Activated CD4-positive, alpha-beta T cell treated with anti-CD3 and anti-CD28 coated beads, Interleukin-2, amount 10 ng/mL, durations not matched to agents 24 days and 14 days (primary cell): ENCODE measurements at regions not wholly inside any gene's neighbourhood (a gene's known extent, or its start where the extent isn't known, plus 50 kb on each side); places are given as distances from the start of the nearest gene placed in this dataset.

Experiments
- DNase-seq: peaks from one replicate; pipeline ENCODE4 v3.0.0; 2022
- H3K27ac Mint-ChIP-seq: one replicate; pipeline ENCODE4 v1.8.0; 2022; ENCODE audit warnings: mild to moderate bottlenecking, mixed read lengths
- H3K27me3 Mint-ChIP-seq: one replicate; pipeline ENCODE4 v1.8.0; 2022; ENCODE audit warnings: mixed read lengths
- H3K36me3 Mint-ChIP-seq: one replicate; pipeline ENCODE4 v1.8.0; 2022; ENCODE audit warnings: low read depth, mild to moderate bottlenecking, mixed read lengths
- H3K4me1 Mint-ChIP-seq: one replicate; pipeline ENCODE4 v1.8.0; 2021; ENCODE audit warnings: mixed read lengths
- H3K4me3 Mint-ChIP-seq: one replicate; pipeline ENCODE4 v1.8.0; 2022; ENCODE audit warnings: mild to moderate bottlenecking, moderate library complexity, mixed read lengths
- H3K9me3 Mint-ChIP-seq: one replicate; pipeline ENCODE4 v1.8.0; 2021; ENCODE audit warnings: mixed read lengths
- intact Hi-C: fragments of 100-400 bp; cut with micrococcal nuclease; formaldehyde crosslinking; loops from one replicate; pipeline ENCODE4 v1.15.1; 2023

- Mint-ChIP-seq H3K36me3 (no peaks in the 10 kb centered on the region), H3K4me3 (no peak overlapping the region), H3K27ac (no peak overlapping the region), H3K27me3 (no peaks in the 10 kb centered on the region), H3K4me1 (no peaks in the 10 kb centered on the region), H3K9me3 (no peaks in the 10 kb centered on the region)
- no peak for DNase-seq
- intact Hi-C loops, result no loop called here
Measured at GRCh38 chr1:79363430-79363829, 356.9 kb upstream of the ADGRL4 start.

GRCh38 chr1:79362470-79362869 lies 355.9 kb upstream of the ADGRL4 start:
- H3K36me3 Mint-ChIP-seq, result no peaks in the 10 kb centered on the region
- intact Hi-C loops, result no loop called here
- no peak overlapping the region for H3K4me3 Mint-ChIP-seq
- no peaks in the 10 kb centered on the region for H3K4me1 Mint-ChIP-seq
- H3K27ac Mint-ChIP-seq, result no peak overlapping the region
- H3K27me3 Mint-ChIP-seq, result no peaks in the 10 kb centered on the region
- DNase-seq, result no peak
- no peaks in the 10 kb centered on the region for H3K9me3 Mint-ChIP-seq

- Mint-ChIP-seq H3K4me1 (no peaks in the 10 kb centered on the region), H3K9me3 (no peaks in the 10 kb centered on the region), H3K4me3 (no peak overlapping the region), H3K27me3 (no peaks in the 10 kb centered on the region), H3K27ac (no peak overlapping the region), H3K36me3 (no peaks in the 10 kb centered on the region)
- DNase-seq, result no peak
- intact Hi-C loops, result no loop called here
Measured at GRCh38 chr1:79355090-79355489, 348.6 kb upstream of the ADGRL4 start.

- DNase-seq, result peak; percentile 56
- no peaks in the 10 kb centered on the region for H3K9me3 Mint-ChIP-seq
- no peak overlapping the region for H3K27ac Mint-ChIP-seq
- no peaks in the 10 kb centered on the region for H3K4me1 Mint-ChIP-seq
- H3K4me3 Mint-ChIP-seq, result no peak overlapping the region
- intact Hi-C loops, result loop anchor here (2.0 kb wide), 1 partner anchor 514 kb away; no protein-coding TSS in a partner anchor
- H3K27me3 Mint-ChIP-seq, result no peaks in the 10 kb centered on the region
- H3K36me3 Mint-ChIP-seq, result no peaks in the 10 kb centered on the region
Measured at GRCh38 chr1:79353224-79353623, 346.7 kb upstream of the ADGRL4 start.

GRCh38 chr1:79326875-79327274 lies 320.3 kb upstream of the ADGRL4 start:
- intact Hi-C loops, result no loop called here
- H3K27ac Mint-ChIP-seq, result no peak overlapping the region
- H3K36me3 Mint-ChIP-seq, result no peaks in the 10 kb centered on the region
- H3K27me3 Mint-ChIP-seq, result no peaks in the 10 kb centered on the region
- H3K4me1 Mint-ChIP-seq, result no peaks in the 10 kb centered on the region
- no peak for DNase-seq
- H3K4me3 Mint-ChIP-seq, result no peak overlapping the region
- no peaks in the 10 kb centered on the region for H3K9me3 Mint-ChIP-seq

- intact Hi-C loops, result no loop called here
- no peaks in the 10 kb centered on the region for H3K9me3 Mint-ChIP-seq
- no peak overlapping the region for H3K27ac Mint-ChIP-seq
- H3K4me1 Mint-ChIP-seq, result no peaks in the 10 kb centered on the region
- no peak for DNase-seq
- H3K27me3 Mint-ChIP-seq, result no peaks in the 10 kb centered on the region
- H3K4me3 Mint-ChIP-seq, result no peak overlapping the region
- H3K36me3 Mint-ChIP-seq, result no peaks in the 10 kb centered on the region
Measured at GRCh38 chr1:79325705-79326104, 319.2 kb upstream of the ADGRL4 start.

- no peaks in the 10 kb centered on the region for H3K27me3 Mint-ChIP-seq
- H3K27ac Mint-ChIP-seq, result no peak overlapping the region
- no peak for DNase-seq
- no peaks in the 10 kb centered on the region for H3K36me3 Mint-ChIP-seq
- no peaks in the 10 kb centered on the region for H3K9me3 Mint-ChIP-seq
- H3K4me1 Mint-ChIP-seq, result no peaks in the 10 kb centered on the region
- intact Hi-C loops, result no loop called here
- no peak overlapping the region for H3K4me3 Mint-ChIP-seq
Measured at GRCh38 chr1:79325126-79325525, 318.6 kb upstream of the ADGRL4 start.

GRCh38 chr1:79323239-79324025 lies 316.9 kb upstream of the ADGRL4 start:
- no peaks in the 10 kb centered on the region for H3K4me1 Mint-ChIP-seq
- H3K27ac Mint-ChIP-seq, result no peak overlapping the region
- no peaks in the 10 kb centered on the region for H3K36me3 Mint-ChIP-seq
- intact Hi-C loops, result no loop called here
- no peak for DNase-seq
- no peaks in the 10 kb centered on the region for H3K27me3 Mint-ChIP-seq
- H3K9me3 Mint-ChIP-seq, result no peaks in the 10 kb centered on the region
- no peak overlapping the region for H3K4me3 Mint-ChIP-seq

GRCh38 chr1:79322511-79323027 lies 316.0 kb upstream of the ADGRL4 start:
- no peak overlapping the region for H3K4me3 Mint-ChIP-seq
- DNase-seq, result no peak
- no peaks in the 10 kb centered on the region for H3K36me3 Mint-ChIP-seq
- H3K9me3 Mint-ChIP-seq, result no peaks in the 10 kb centered on the region
- H3K4me1 Mint-ChIP-seq, result no peaks in the 10 kb centered on the region
- intact Hi-C loops, result no loop called here
- no peak overlapping the region for H3K27ac Mint-ChIP-seq
- H3K27me3 Mint-ChIP-seq, result no peaks in the 10 kb centered on the region

- H3K4me1 Mint-ChIP-seq, result no peaks in the 10 kb centered on the region
- intact Hi-C loops, result no loop called here
- DNase-seq, result no peak
- no peaks in the 10 kb centered on the region for H3K27me3 Mint-ChIP-seq
- no peak overlapping the region for H3K27ac Mint-ChIP-seq
- no peaks in the 10 kb centered on the region for H3K9me3 Mint-ChIP-seq
- H3K4me3 Mint-ChIP-seq, result no peak overlapping the region
- no peaks in the 10 kb centered on the region for H3K36me3 Mint-ChIP-seq
Measured at GRCh38 chr1:79312438-79312837, 305.9 kb upstream of the ADGRL4 start.

GRCh38 chr1:79310609-79311008 lies 304.1 kb upstream of the ADGRL4 start:
- intact Hi-C loops, result no loop called here
- Mint-ChIP-seq H3K4me3 (no peak overlapping the region), H3K9me3 (no peaks in the 10 kb centered on the region), H3K27ac (no peak overlapping the region), H3K27me3 (no peaks in the 10 kb centered on the region), H3K36me3 (no peaks in the 10 kb centered on the region), H3K4me1 (no peaks in the 10 kb centered on the region)
- DNase-seq, result no peak

GRCh38 chr1:79304131-79304530 lies 297.6 kb upstream of the ADGRL4 start:
- H3K36me3 Mint-ChIP-seq, result no peaks in the 10 kb centered on the region
- no peak overlapping the region for H3K4me3 Mint-ChIP-seq
- no peak for DNase-seq
- H3K27ac Mint-ChIP-seq, result no peak overlapping the region
- H3K9me3 Mint-ChIP-seq, result no peaks in the 10 kb centered on the region
- no peaks in the 10 kb centered on the region for H3K27me3 Mint-ChIP-seq
- intact Hi-C loops, result no loop called here
- H3K4me1 Mint-ChIP-seq, result no peaks in the 10 kb centered on the region

- Mint-ChIP-seq H3K4me3 (no peak overlapping the region), H3K4me1 (no peaks in the 10 kb centered on the region), H3K9me3 (no peaks in the 10 kb centered on the region), H3K36me3 (no peaks in the 10 kb centered on the region), H3K27me3 (no peaks in the 10 kb centered on the region), H3K27ac (no peak overlapping the region)
- intact Hi-C loops, result no loop called here
- DNase-seq, result no peak
Measured at GRCh38 chr1:79303040-79303439, 296.5 kb upstream of the ADGRL4 start.

- H3K9me3 Mint-ChIP-seq, result no peaks in the 10 kb centered on the region
- DNase-seq, result no peak
- H3K36me3 Mint-ChIP-seq, result no peaks in the 10 kb centered on the region
- no peak overlapping the region for H3K27ac Mint-ChIP-seq
- H3K4me3 Mint-ChIP-seq, result no peak overlapping the region
- no peaks in the 10 kb centered on the region for H3K27me3 Mint-ChIP-seq
- H3K4me1 Mint-ChIP-seq, result no peaks in the 10 kb centered on the region
- intact Hi-C loops, result no loop called here
Measured at GRCh38 chr1:79302380-79302930, 295.9 kb upstream of the ADGRL4 start.

GRCh38 chr1:79295967-79296366 lies 289.4 kb upstream of the ADGRL4 start:
- H3K4me1 Mint-ChIP-seq, result no peaks in the 10 kb centered on the region
- H3K4me3 Mint-ChIP-seq, result no peak overlapping the region
- no peaks in the 10 kb centered on the region for H3K36me3 Mint-ChIP-seq
- peaks cover 4% of the 10 kb centered on the region for H3K9me3 Mint-ChIP-seq
- no peak overlapping the region for H3K27ac Mint-ChIP-seq
- DNase-seq, result no peak
- intact Hi-C loops, result no loop called here
- no peaks in the 10 kb centered on the region for H3K27me3 Mint-ChIP-seq
